Right atrium auricular region (tissue), 2 donors: ENCODE measurements at regions not wholly inside any gene's neighbourhood (a gene's known extent, or its start where the extent isn't known, plus 50 kb on each side); places are given as distances from the start of the nearest gene placed in this dataset.
"Not testable (repeated sequence)": the region's sequence is repeated elsewhere in the genome, so short reads cannot be mapped to it uniquely, and the experiment has no call there.

ENCODE experiments used
- DNase-seq: peaks from one replicate; pipeline ENCODE4 v3.0.0-alpha.2; 2019; ENCODE audit warnings: low spot score
- H3K27ac ChIP-seq, 2 donors: fragments of 200-600 bp; sonication (generic); 1 replicate in 1 of 2; 2 replicates in 1 of 2; pipeline ENCODE4 v1.5.1; 2016 to 2019
- H3K27me3 ChIP-seq, 2 donors: fragments of 200-600 bp; sonication (generic); one replicate each; pipeline versions ENCODE4 v1.5.1 to v1.6.0; 2017 to 2019
- H3K36me3 ChIP-seq: fragments of 200-600 bp; sonication (generic); one replicate; pipeline ENCODE4 v1.5.1; 2016
- H3K4me1 ChIP-seq, 2 donors: fragments of 200-600 bp; sonication (generic); one replicate each; pipeline versions ENCODE4 v1.5.1 to v1.6.0; 2017 to 2019
- H3K4me3 ChIP-seq, 2 donors: fragments of 200-600 bp; sonication (generic); 1 replicate in 1 of 2; 2 replicates in 1 of 2; pipeline ENCODE4 v1.5.1; 2017 to 2019; ENCODE audit warnings: mild to moderate bottlenecking in 1 of 2, moderate library complexity in 1 of 2
- H3K9me3 ChIP-seq, 2 donors: fragments of 200-600 bp; sonication (generic); one replicate each; pipeline ENCODE4 v1.5.1; 2019
- TF ChIP-seq, protein P1 (sequence below), 2 donors: fragments of 200-600 bp; sonication (generic); IDR thresholded peaks; one replicate each; pipeline ENCODE4 v1.5.1; 2019; ENCODE audit warnings: antibody characterized with exemption in 2 of 2

DNA sequence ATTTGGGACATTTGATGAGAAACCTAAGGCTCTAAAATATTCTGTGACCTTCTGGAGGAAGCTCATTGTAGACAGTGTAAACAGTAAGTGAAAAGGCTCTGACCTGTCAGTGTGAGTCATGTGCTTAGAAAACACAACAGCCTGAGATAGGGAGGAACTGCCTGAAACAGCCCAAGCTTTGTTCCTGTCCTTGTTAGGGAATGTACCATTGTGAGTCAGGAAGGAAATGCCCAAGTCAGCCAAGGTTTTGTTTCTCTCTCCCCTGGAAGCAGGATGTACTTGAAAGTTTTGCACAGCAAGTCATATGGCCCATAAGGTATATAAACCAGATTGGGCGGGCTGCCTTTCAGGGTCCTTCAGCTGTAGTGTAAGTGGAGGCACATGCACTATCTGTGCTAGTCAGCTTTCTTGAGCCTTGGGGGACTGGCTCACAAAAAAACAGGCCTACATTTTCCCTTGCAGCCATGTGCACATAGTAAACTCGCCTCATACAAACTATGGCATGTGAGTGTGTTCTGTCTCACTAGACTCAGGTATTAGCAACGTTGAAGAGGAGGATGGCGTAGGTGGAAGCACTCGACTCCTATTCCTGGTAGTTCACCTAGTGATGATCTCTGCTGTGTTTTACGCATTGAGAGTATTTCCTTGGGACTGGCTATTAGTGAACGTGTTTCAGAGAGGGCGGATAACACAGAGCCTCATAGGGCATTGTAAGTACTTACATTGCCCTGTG lies 141.2 kb upstream of the KLHL1 start:
- Histone ChIP-seq H3K4me3 (no peak overlapping the region), H3K9me3 (no peaks in the 10 kb centered on the region), H3K36me3 (no peaks in the 10 kb centered on the region), H3K27me3 (no peaks in the 10 kb centered on the region), H3K4me1 (no peaks in the 10 kb centered on the region), H3K27ac (no peak overlapping the region)
- DNase-seq = no peak
- TF ChIP-seq, protein P1, sequence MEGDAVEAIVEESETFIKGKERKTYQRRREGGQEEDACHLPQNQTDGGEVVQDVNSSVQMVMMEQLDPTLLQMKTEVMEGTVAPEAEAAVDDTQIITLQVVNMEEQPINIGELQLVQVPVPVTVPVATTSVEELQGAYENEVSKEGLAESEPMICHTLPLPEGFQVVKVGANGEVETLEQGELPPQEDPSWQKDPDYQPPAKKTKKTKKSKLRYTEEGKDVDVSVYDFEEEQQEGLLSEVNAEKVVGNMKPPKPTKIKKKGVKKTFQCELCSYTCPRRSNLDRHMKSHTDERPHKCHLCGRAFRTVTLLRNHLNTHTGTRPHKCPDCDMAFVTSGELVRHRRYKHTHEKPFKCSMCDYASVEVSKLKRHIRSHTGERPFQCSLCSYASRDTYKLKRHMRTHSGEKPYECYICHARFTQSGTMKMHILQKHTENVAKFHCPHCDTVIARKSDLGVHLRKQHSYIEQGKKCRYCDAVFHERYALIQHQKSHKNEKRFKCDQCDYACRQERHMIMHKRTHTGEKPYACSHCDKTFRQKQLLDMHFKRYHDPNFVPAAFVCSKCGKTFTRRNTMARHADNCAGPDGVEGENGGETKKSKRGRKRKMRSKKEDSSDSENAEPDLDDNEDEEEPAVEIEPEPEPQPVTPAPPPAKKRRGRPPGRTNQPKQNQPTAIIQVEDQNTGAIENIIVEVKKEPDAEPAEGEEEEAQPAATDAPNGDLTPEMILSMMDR (IDR thresholded peaks at IDR 0.05) = no peak

DNA sequence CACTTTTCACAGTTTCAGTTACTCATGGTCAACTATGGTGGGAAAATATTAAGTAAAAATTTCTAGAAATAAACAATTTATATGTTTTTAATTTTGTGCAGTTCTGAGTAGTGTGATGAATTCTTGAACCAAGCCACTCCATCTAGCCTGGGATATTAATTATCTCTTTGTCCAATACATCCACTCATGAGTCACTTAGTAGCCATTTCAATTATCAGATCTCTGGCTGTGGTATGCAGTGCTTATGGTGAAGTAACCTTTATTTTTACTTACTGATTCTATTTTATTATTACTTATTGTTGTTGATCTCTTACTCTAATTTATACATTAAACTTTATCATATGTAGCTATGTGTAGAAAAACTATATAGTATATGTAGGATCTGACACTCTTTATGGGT lies 128.9 kb upstream of the KLHL1 start:
- Histone ChIP-seq H3K4me3 (no peak overlapping the region), H3K27ac (no peak overlapping the region), H3K4me1 (no peaks in the 10 kb centered on the region), H3K36me3 (no peaks in the 10 kb centered on the region), H3K9me3 (peaks cover 0 to 3% of the 10 kb centered on the region in 2 donors), H3K27me3 (no peaks in the 10 kb centered on the region)
- TF ChIP-seq, protein P1 (IDR thresholded peaks at IDR 0.05) = no peak
- DNase-seq = no peak

DNA sequence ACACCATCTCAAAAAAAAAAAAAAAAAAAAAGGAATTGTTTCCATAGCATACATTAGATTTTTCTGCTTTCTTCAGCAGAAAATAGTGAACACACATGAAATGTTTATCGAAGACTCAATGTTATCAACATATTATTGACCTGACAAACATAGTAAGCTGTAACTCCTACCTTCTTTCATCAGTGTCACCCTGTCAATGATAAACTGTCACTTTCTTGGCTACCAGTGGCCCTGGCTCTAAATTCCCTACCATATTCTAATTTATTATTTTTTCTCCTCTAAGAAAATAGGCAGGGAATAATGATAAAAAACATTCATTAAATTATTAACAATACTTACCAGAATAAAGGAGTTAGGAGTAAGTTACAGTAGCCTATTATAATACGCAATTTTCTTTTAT lies 127.3 kb upstream of the KLHL1 start:
- TF ChIP-seq, protein P1 (IDR thresholded peaks at IDR 0.05) = no peak
- Histone ChIP-seq H3K27me3 (no peaks in the 10 kb centered on the region), H3K4me3 (no peak overlapping the region), H3K4me1 (no peaks in the 10 kb centered on the region), H3K9me3 (peaks cover 0 to 3% of the 10 kb centered on the region in 2 donors), H3K27ac (no peak overlapping the region), H3K36me3 (no peaks in the 10 kb centered on the region)
- no peak for DNase-seq

DNA sequence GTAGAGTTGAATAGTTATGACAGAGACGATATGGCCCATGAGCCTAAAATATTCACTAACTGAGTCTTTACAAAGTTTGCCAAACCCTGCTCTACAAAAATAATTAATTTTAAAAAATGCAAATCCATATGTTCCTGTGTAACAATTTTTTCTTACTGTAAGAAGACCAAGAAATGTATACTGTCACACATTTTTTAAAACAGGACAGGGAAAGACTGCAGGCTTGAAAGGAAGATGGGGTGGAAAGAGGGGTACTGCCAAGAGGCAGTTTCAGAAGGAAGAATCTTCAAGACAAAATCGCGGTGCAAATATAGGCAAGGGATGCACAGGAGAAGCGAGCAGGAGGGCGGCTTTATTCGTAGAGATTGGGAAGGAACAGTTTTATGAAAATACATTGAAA lies 115.7 kb upstream of the KLHL1 start:
- TF ChIP-seq, protein P1 (IDR thresholded peaks at IDR 0.05) = no peak
- H3K4me1 ChIP-seq = no peaks in the 10 kb centered on the region
- no peak for DNase-seq

DNA sequence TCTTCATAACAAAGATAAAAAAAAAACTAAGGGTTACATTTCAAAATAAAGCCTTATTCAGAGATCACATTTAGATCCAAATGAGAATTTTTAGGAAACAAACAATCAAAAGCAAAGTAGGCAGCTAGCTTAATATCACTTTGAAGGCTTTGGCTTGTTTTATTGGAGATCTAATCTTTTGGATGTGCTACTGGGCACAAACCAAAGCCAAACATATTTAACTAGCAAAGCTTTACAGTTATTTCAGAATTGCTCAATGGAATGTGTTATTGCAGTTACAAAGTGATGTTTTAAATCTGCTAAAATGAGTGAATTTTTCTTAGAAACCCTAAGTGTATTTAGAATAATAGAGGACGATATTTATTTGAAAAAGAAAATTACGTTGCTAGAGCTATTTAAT lies 114.7 kb upstream of the KLHL1 start:
- TF ChIP-seq, protein P1 (IDR thresholded peaks at IDR 0.05) = no peak
- no peak for DNase-seq
- no peaks in the 10 kb centered on the region for H3K9me3 ChIP-seq
- no peaks in the 10 kb centered on the region for H3K36me3 ChIP-seq
- H3K4me1 ChIP-seq = no peaks in the 10 kb centered on the region
- no peaks in the 10 kb centered on the region for H3K27me3 ChIP-seq
- H3K27ac ChIP-seq = no peak overlapping the region
- no peak overlapping the region for H3K4me3 ChIP-seq

More for the DNA sequence above, 115.7 kb upstream of the KLHL1 start:
- H3K27ac ChIP-seq = no peak overlapping the region
- no peaks in the 10 kb centered on the region for H3K36me3 ChIP-seq
- H3K27me3 ChIP-seq = no peaks in the 10 kb centered on the region
- no peak overlapping the region for H3K4me3 ChIP-seq
- H3K9me3 ChIP-seq = no peaks in the 10 kb centered on the region

DNA sequence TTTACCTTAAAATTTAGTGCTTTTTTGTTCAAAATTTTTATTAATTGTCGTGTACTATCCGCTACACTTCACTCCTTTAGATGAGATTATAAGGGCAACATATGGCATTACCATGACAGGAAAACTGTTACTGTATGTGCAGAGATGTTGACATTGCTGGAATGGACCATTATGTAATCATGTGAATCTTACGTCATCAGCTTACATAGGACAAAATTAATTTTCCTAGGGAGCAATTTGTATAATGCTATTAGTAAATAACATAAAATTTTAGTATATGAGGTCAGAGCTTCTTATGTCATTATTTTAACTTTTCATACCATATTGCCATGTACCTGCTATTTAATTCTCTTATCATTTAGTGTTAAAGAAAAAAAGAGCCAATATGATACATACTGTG lies 110.4 kb upstream of the KLHL1 start:
- no peaks in the 10 kb centered on the region for H3K9me3 ChIP-seq
- TF ChIP-seq, protein P1 (IDR thresholded peaks at IDR 0.05) = no peak
- H3K27ac ChIP-seq = no peak overlapping the region
- H3K36me3 ChIP-seq = no peaks in the 10 kb centered on the region
- no peak for DNase-seq
- H3K27me3 ChIP-seq = no peaks in the 10 kb centered on the region
- H3K4me3 ChIP-seq = no peak overlapping the region
- no peaks in the 10 kb centered on the region for H3K4me1 ChIP-seq

DNA sequence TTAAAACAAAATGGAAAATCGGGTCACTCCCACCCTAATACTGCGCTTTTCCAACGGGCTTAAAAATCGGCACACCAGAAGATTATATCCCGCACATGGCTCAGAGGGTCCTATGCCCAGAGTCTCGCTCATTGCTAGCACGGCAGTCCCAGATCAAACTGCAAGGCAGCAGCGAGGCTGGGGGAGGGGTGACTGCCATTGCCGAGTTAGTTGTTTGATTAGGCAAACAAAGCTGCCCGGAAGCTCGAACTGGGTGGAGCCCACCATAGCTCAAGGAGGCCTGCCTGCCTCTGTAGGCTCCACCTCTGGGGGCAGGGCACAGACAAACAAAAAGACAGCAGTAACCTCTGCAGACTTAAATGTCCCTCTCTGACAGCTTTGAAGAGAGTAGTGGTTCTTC lies 100.7 kb upstream of the KLHL1 start:
- not testable (repeated sequence) for DNase-seq, H3K4me3 ChIP-seq, H3K27ac ChIP-seq, H3K4me1 ChIP-seq, H3K9me3 ChIP-seq, H3K27me3 ChIP-seq, H3K36me3 ChIP-seq
